ENCODE measurements at regions not wholly inside any gene's neighbourhood (a gene's known extent, or its start where the extent isn't known, plus 50 kb on each side); places are given as distances from the start of the nearest gene placed in this dataset.

DNA sequence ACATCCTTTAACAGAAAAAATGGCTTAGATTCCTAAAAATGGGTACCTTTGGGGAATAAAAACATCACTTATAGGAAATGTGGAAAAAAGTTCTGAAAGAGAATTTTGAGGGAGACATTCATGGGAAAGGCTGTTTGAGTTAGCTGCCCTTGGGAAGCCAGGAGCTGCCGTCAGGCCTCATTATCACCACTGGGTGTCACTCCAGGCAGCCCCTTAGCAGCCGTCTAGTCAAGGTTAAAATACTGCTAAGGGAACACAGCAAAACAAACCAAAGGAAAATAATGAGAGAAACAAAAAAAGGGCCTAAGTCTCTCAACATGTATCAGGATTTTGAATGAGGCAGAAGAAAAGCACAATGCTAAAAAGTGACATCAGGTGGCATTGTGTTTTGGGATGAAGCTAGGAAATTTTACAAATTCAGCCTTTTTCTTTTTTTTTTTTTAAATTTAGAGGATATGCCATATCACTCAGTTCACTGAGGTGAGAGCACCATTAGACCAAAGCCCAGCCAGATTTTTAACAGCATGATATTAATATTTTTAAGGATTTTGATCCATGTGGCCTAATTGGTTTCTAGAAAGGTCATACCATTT lies 235.3 kb downstream of the GPAT3 start:
- Histone ChIP-seq H3K9ac (no peak overlapping the region), H3K9me3 (replicated peaks in 1 of 11) (no peaks in the 10 kb centered on the region), H4K20me1 (no peaks in the 10 kb centered on the region), H3K27ac (no peak overlapping the region), H3K4me2 (no peak overlapping the region), H3K4me1 (peaks cover 0 to 19% (median 8%) of the 10 kb centered on the region in 10 experiments; a peak in 15 of 20 replicates), H3K36me3 (no peaks in the 10 kb centered on the region), H3K27me3 (no peaks in the 10 kb centered on the region), H3K4me3 (no peak overlapping the region)
- no peak for TF ChIP-seq Cebpa-rat (IDR thresholded peaks at IDR 0.05)

DNA sequence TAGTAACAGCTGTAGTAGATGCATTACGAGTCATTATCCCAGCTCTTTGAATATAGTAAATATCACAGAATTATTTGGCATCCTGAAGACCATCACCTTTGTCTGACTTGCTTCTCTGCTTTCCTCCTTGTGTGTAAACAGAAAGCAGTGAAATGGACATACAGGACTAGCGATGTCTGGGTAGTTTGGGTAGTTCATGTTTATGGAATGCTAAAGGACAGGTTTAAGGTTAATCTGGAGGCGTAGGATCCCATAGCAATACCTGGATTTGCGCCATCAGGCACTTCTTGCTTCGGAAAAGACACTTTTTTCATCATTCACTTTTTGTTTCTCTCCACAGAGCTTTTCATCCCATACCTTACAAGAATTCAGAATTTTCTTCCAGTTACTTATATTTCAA lies 232.2 kb downstream of the GPAT3 start:
- no peak overlapping the region for H3K27ac ChIP-seq
- H3K4me2 ChIP-seq, result no peak overlapping the region
- no peak overlapping the region for H3K4me3 ChIP-seq
- H4K20me1 ChIP-seq, result no peaks in the 10 kb centered on the region
- H3K36me3 ChIP-seq, result no peaks in the 10 kb centered on the region
- H3K4me1 ChIP-seq, result peaks cover 0 to 19% (median 8%) of the 10 kb centered on the region in 10 experiments; a peak in 15 of 20 replicates
- H3K9ac ChIP-seq, result no peak overlapping the region
- no peaks in the 10 kb centered on the region for H3K9me3 ChIP-seq (replicated peaks in 1 of 11)
- TF ChIP-seq Cebpa-rat (IDR thresholded peaks at IDR 0.05), result no peak
- no peaks in the 10 kb centered on the region for H3K27me3 ChIP-seq

DNA sequence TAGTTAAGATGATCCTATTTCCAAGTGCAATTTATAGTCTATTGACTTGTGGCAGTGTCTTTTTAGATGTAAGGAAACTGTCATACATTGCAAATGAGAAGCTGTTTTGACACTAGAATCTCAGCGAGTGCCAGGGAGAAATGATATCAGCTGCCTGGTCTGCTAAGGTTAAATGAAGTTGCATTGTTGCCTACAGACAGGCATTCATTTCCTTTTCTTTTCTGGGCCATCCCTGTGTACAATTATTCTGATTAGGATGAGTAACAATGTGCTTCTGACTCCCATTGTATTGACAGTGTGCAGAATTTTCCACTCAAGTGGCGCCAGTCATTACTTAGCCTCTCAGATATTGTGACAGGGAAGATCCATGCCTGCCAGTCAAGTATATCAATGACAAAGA lies 231.2 kb downstream of the GPAT3 start:
- Histone ChIP-seq H3K4me2 (no peak overlapping the region), H3K9ac (no peak overlapping the region), H3K27me3 (no peaks in the 10 kb centered on the region), H4K20me1 (no peaks in the 10 kb centered on the region), H3K27ac (no peak overlapping the region), H3K4me1 (peaks cover 0 to 19% (median 8%) of the 10 kb centered on the region in 10 experiments; a peak in 15 of 20 replicates), H3K9me3 (replicated peaks in 1 of 11) (no peaks in the 10 kb centered on the region), H3K36me3 (no peaks in the 10 kb centered on the region), H3K4me3 (no peak overlapping the region)
- TF ChIP-seq Cebpa-rat (IDR thresholded peaks at IDR 0.05), result no peak

DNA sequence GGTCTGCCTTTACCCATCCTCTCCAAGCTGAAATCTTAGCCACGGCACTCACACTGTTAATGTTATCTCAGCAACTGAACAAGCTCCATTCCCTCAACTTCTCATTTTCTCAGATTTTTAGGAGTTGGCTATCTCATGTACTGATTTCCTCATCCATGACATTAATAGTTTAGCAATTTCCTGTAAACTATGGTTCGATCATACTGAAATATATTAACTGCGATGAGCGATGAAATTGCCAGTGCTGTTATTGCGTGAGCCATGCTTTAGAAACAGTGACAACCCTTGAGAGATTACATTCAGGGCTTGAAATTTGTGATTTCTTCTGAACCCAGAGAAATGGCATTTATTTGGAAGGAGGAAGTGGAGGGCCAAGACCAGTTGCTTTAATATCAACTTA lies 223.7 kb downstream of the GPAT3 start:
- H3K9me3 ChIP-seq (replicated peaks in 1 of 11), result no peaks in the 10 kb centered on the region
- H3K4me2 ChIP-seq, result peak overlapping the region in 6 of 11 experiments; percentile 4 to 63 (median 38); a peak in 9 of 22 replicates
- TF ChIP-seq Cebpa-rat (IDR thresholded peaks at IDR 0.05), result no peak
- no peak overlapping the region for H3K9ac ChIP-seq
- H3K36me3 ChIP-seq, result no peaks in the 10 kb centered on the region
- no peaks in the 10 kb centered on the region for H3K27me3 ChIP-seq
- H3K4me1 ChIP-seq, result peaks cover 0 to 35% (median 4%) of the 10 kb centered on the region in 10 experiments; a peak in 8 of 20 replicates
- H3K4me3 ChIP-seq, result no peak overlapping the region
- H4K20me1 ChIP-seq, result no peaks in the 10 kb centered on the region
- peak overlapping the region in 4 of 11 experiments; percentile 16 to 66 (median 32); a peak in 6 of 22 replicates for H3K27ac ChIP-seq

DNA sequence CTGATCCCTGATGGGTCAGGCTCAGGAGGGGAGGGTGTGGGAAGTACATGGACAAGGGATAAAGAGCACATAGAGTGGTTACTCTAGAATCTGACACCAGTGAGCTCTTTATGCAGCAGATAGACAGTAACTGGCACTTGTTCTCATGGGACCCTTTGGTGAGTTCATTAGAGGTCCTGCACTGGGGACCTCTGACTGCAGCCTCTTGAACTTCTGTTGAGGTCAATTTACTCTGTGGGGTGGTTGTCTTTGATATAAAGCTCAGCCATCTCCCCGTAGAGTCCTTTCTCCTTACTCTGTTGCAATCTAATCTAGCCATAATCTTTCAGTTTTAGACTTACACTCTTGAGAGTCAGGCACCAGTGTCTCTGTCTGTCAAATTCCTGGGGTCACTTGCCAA lies 222.4 kb downstream of the GPAT3 start:
- H3K9me3 ChIP-seq (replicated peaks in 1 of 11), result no peaks in the 10 kb centered on the region
- H3K27ac ChIP-seq, result no peak overlapping the region
- H3K4me3 ChIP-seq, result no peak overlapping the region
- H3K4me2 ChIP-seq, result 0 out of 22 replicates have a peak overlapping the region, but pooled peaks of 1 of the 11 experiments have one; percentile 63
- TF ChIP-seq Cebpa-rat (IDR thresholded peaks at IDR 0.05), result no peak
- H3K27me3 ChIP-seq, result no peaks in the 10 kb centered on the region
- H4K20me1 ChIP-seq, result no peaks in the 10 kb centered on the region
- H3K4me1 ChIP-seq, result peaks cover 0 to 35% (median 4%) of the 10 kb centered on the region in 10 experiments; a peak in 8 of 20 replicates
- no peak overlapping the region for H3K9ac ChIP-seq
- H3K36me3 ChIP-seq, result no peaks in the 10 kb centered on the region

DNA sequence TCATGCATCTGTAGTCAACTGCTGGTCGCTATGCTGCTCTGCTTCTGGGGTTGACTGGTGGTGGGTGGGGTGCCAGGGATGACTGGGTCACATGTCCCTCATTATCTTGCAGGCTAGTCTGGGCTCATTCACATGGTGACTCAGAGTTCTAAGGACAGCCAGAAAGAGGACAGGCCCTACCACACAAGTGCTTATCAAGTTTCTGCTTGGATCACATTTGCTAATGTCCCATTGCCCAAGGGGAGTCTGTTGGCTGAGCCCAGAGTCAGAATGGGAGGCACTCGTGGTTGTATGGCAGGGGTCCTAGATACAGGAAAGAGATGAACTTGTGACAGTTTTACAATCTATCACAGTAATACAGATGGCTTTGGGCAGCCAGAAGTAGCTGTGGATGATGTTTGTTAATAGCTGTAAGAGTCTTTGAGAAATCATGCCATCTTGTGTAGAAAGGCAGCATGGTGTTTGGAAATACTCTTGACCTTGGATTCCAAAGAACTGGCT lies 221.3 kb downstream of the GPAT3 start:
- no peak for TF ChIP-seq Cebpa-rat (IDR thresholded peaks at IDR 0.05)
- H3K9ac ChIP-seq, result no peak overlapping the region
- H3K4me2 ChIP-seq, result peak overlapping the region in 1 of 11 experiments; percentile 35; a peak in 1 of 22 replicates
- H3K4me3 ChIP-seq, result no peak overlapping the region
- peaks cover 0 to 35% (median 4%) of the 10 kb centered on the region in 10 experiments; a peak in 8 of 20 replicates for H3K4me1 ChIP-seq
- H3K27me3 ChIP-seq, result no peaks in the 10 kb centered on the region
- no peaks in the 10 kb centered on the region for H3K9me3 ChIP-seq (replicated peaks in 1 of 11)
- H3K36me3 ChIP-seq, result no peaks in the 10 kb centered on the region
- H3K27ac ChIP-seq, result no peak overlapping the region
- H4K20me1 ChIP-seq, result no peaks in the 10 kb centered on the region

DNA sequence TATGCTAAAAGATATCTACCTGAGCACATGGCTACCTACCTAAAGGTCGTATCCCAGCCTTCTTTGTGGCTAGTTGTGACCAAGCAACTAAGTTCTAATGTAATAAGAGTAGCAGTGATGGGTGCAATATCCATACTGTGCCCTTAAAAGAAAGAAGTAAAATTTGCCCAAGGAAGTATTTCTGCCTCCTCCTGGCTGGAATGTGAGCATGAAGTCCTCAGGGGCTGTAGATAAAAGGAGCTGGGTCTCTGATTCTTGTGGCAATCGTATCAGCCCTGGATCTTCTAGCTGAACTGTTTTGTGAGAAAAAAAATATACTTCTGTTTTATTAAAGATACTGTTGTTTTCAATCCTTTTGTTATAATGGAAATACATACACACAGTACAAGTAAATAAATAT lies 217.4 kb downstream of the GPAT3 start:
- TF ChIP-seq Cebpa-rat (IDR thresholded peaks at IDR 0.05), result no peak
- Histone ChIP-seq H3K9me3 (replicated peaks in 1 of 11) (no peaks in the 10 kb centered on the region), H3K27ac (no peak overlapping the region), H3K4me1 (peaks cover 0 to 10% (median 0%) of the 10 kb centered on the region in 10 experiments; a peak in 2 of 20 replicates), H3K36me3 (no peaks in the 10 kb centered on the region), H4K20me1 (no peaks in the 10 kb centered on the region), H3K4me2 (no peak overlapping the region), H3K27me3 (no peaks in the 10 kb centered on the region), H3K9ac (no peak overlapping the region), H3K4me3 (no peak overlapping the region)

DNA sequence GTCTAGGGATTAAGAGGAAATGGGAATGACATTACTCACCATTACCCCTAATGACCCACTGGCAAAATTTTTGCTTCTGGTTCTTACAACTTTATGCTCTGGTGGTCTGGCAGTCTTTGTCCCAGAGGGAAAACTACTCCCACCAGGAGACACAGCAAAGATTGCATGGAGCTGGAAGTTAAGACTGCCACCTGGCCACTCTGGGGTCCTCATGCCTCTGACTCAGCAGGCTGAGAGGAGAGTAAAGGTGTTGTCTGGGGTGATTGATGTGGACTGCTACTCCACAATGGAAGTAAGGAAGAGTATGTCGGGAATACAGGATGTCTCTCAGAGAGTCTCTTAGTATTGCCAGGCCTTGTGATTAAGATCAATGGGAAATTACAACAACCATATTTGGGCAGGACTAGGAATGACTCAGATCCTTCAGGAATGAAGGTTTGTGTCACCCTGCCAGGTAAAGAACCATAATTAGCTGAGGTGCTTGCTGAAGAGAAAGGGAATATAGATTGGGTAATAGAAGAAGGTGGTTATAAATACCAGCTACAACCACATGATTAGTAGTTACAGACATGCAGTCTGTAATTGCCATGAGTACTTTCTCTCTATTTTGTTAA lies 215.5 kb downstream of the GPAT3 start:
- H3K27me3 ChIP-seq, result no peaks in the 10 kb centered on the region
- H4K20me1 ChIP-seq, result no peaks in the 10 kb centered on the region
- no peak overlapping the region for H3K9ac ChIP-seq
- H3K4me2 ChIP-seq, result no peak overlapping the region
- no peaks in the 10 kb centered on the region for H3K36me3 ChIP-seq
- no peaks in the 10 kb centered on the region for H3K9me3 ChIP-seq (replicated peaks in 1 of 11)
- no peak overlapping the region for H3K27ac ChIP-seq
- no peaks in the 10 kb centered on the region for H3K4me1 ChIP-seq
- no peak overlapping the region for H3K4me3 ChIP-seq
- no peak for TF ChIP-seq Cebpa-rat (IDR thresholded peaks at IDR 0.05)

DNA sequence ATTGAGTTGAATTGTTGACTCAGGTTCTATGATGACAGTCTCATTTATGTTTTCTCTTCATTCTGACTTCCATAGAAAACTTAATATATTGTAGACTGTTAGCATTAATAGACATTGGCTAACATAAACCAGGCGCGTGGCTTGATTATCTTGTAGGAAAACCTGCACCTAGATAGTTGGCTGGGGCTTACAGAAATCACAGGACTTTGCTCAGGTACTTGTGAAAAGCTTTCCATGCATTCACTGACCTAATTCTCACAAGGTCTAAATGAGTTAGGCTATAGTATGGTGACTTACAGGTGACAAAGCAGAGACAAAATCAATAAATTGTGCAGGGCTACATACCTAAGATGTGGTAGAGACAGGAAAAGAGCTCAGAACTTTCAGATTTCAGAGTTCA lies 212.8 kb downstream of the GPAT3 start:
- no peak overlapping the region for H3K27ac ChIP-seq

DNA sequence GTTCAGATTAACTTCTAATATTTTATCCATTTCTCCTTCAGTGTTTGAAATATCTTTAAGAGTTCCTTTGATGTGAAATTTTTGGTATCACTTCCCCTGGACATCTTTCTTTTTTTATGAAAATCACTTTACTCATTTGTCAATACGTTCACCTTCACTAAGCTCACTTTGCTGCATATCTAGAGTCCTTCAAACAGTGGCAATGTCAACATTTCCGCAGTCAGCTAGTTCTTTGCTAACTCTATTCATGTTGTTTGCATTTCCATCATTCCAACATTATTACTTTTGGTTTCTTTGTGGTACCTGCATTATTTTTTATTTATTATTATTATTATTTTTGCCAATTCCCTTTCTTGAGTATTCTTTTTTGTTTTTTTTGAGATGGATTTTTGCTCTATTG lies 203.0 kb downstream of the GPAT3 start:
- H3K36me3 ChIP-seq, result no peaks in the 10 kb centered on the region
- no peaks in the 10 kb centered on the region for H3K4me1 ChIP-seq
- H3K9ac ChIP-seq, result no peak overlapping the region
- H3K4me2 ChIP-seq, result no peak overlapping the region
- H3K27ac ChIP-seq, result no peak overlapping the region
- no peaks in the 10 kb centered on the region for H3K27me3 ChIP-seq
- H4K20me1 ChIP-seq, result no peaks in the 10 kb centered on the region
- no peaks in the 10 kb centered on the region for H3K9me3 ChIP-seq (replicated peaks in 1 of 11)
- H3K4me3 ChIP-seq, result no peak overlapping the region
- TF ChIP-seq Cebpa-rat (IDR thresholded peaks at IDR 0.05), result no peak

More for the DNA sequence above, 212.8 kb downstream of the GPAT3 start:
- no peaks in the 10 kb centered on the region for H3K4me1 ChIP-seq
- no peak for TF ChIP-seq Cebpa-rat (IDR thresholded peaks at IDR 0.05)
- H3K9me3 ChIP-seq (replicated peaks in 1 of 11), result no peaks in the 10 kb centered on the region
- H3K4me2 ChIP-seq, result no peak overlapping the region
- no peaks in the 10 kb centered on the region for H3K36me3 ChIP-seq
- H3K9ac ChIP-seq, result no peak overlapping the region
- H4K20me1 ChIP-seq, result no peaks in the 10 kb centered on the region
- no peaks in the 10 kb centered on the region for H3K27me3 ChIP-seq
- H3K4me3 ChIP-seq, result no peak overlapping the region

Data from BLaER1 treated with 17β-estradiol and CSF1 and Interleukin-3, amounts not matched to agents 10 nM and 100 nM (cell line).